ENCODE measurements at regions not wholly inside any gene's neighbourhood (a gene's known extent, or its start where the extent isn't known, plus 50 kb on each side); places are given as distances from the start of the nearest gene placed in this dataset.

DNA sequence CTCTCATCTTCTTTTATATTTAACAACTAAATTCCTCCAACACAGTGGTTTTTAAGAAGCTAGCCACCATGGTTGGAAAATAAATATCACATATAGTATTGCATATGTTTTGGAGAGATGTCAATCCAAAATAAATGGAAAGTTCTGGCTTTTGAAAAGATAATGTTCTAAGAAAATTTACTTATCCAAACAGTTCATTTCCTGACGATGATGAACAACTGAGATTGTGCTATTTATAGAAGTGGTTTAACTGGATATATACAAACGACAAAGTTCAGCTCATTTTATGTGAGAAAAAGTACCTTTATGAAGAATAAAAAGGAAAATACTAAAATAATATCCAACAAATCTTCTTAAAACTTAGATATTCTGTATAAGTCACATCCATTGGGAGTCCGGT is 174.7 kb downstream of the MZT1 start:
- TF ChIP-seq, protein P1, sequence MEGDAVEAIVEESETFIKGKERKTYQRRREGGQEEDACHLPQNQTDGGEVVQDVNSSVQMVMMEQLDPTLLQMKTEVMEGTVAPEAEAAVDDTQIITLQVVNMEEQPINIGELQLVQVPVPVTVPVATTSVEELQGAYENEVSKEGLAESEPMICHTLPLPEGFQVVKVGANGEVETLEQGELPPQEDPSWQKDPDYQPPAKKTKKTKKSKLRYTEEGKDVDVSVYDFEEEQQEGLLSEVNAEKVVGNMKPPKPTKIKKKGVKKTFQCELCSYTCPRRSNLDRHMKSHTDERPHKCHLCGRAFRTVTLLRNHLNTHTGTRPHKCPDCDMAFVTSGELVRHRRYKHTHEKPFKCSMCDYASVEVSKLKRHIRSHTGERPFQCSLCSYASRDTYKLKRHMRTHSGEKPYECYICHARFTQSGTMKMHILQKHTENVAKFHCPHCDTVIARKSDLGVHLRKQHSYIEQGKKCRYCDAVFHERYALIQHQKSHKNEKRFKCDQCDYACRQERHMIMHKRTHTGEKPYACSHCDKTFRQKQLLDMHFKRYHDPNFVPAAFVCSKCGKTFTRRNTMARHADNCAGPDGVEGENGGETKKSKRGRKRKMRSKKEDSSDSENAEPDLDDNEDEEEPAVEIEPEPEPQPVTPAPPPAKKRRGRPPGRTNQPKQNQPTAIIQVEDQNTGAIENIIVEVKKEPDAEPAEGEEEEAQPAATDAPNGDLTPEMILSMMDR (IDR thresholded peaks at IDR 0.05; ENCODE audit: low read length): no peak
- TF ChIP-seq EZH2 (IDR thresholded peaks at IDR 0.05; ENCODE audit: borderline replicate concordance, low read length): no peak

Measured in OCI-LY1 (cell line).